Activated B cell treated with CpG ODN at 0.5 μM for 24 hours (primary cell): ENCODE measurements at regions not wholly inside any gene's neighbourhood (a gene's known extent, or its start where the extent isn't known, plus 50 kb on each side); places are given as distances from the start of the nearest gene placed in this dataset.

Experiments used
- ATAC-seq: fragments of 200-7000 bp; cut with Tn5 transposase; one replicate; pipeline ENCODE4 v1.10.0; 2021; ENCODE audit warnings: low read depth, mild to moderate bottlenecking, moderate library complexity
- CTCF ChIA-PET: fragments of 350-600 bp; sonication (Branson Sonifier 250); formaldehyde crosslinking; loops from one replicate; lab custom pipeline; 2021; ENCODE audit warnings: antibody characterized with exemption; lab: Charles Lee
- POLR2A ChIA-PET: fragments of 350-600 bp; sonication (Branson Sonifier 250); formaldehyde crosslinking; loops from one replicate; lab custom pipeline; 2021; ENCODE audit warnings: antibody characterized with exemption; lab: Charles Lee
- DNase-seq: peaks from one replicate; pipeline ENCODE4 v3.0.0; 2022
- H3K27ac Mint-ChIP-seq: one replicate; pipeline ENCODE4 v1.8.0; 2020; ENCODE audit warnings: mixed read lengths
- H3K27me3 Mint-ChIP-seq: one replicate; pipeline ENCODE4 v1.8.0; 2021; ENCODE audit warnings: mixed read lengths
- H3K36me3 Mint-ChIP-seq: one replicate; pipeline ENCODE4 v1.8.0; 2021; ENCODE audit warnings: low read depth, mixed read lengths
- H3K4me1 Mint-ChIP-seq: one replicate; pipeline ENCODE4 v1.8.0; 2021; ENCODE audit warnings: mixed read lengths
- H3K4me3 Mint-ChIP-seq: one replicate; pipeline ENCODE4 v1.8.0; 2020; ENCODE audit warnings: mild to moderate bottlenecking, mixed read lengths
- H3K9me3 Mint-ChIP-seq: one replicate; pipeline ENCODE4 v1.8.0; 2020; ENCODE audit warnings: mixed read lengths
- CTCF ChIP-seq: fragments of 200-600 bp; IDR thresholded peaks from one replicate; pipeline ENCODE4 v1.8.0; 2022; ENCODE audit warnings: antibody characterized with exemption, mild to moderate bottlenecking
- intact Hi-C: fragments of 100-400 bp; cut with micrococcal nuclease; formaldehyde crosslinking; loops from one replicate; pipeline ENCODE4 v1.15.1; 2024

- DNase-seq (no peak), ATAC-seq (no peak)
- no peaks in the 10 kb centered on the region for H3K4me1 Mint-ChIP-seq
- CTCF ChIA-PET, result no interaction called here
- no peak for TF ChIP-seq CTCF
- no peak overlapping the region for H3K27ac Mint-ChIP-seq
- no peak overlapping the region for H3K4me3 Mint-ChIP-seq
- intact Hi-C loops, result no loop called here
- no peaks in the 10 kb centered on the region for H3K27me3 Mint-ChIP-seq
- no peaks in the 10 kb centered on the region for H3K36me3 Mint-ChIP-seq
- POLR2A ChIA-PET, result no interaction called here
- H3K9me3 Mint-ChIP-seq, result peaks cover 2% of the 10 kb centered on the region
Measured at GRCh38 chr12:39032034-39032433, 126.6 kb upstream of the CPNE8 start.

- TF ChIP-seq CTCF, result no peak
- no peak overlapping the region for H3K4me3 Mint-ChIP-seq
- intact Hi-C loops, result no loop called here
- H3K36me3 Mint-ChIP-seq, result no peaks in the 10 kb centered on the region
- no peak for ATAC-seq
- no peaks in the 10 kb centered on the region for H3K4me1 Mint-ChIP-seq
- H3K27me3 Mint-ChIP-seq, result no peaks in the 10 kb centered on the region
- ChIA-PET POLR2A (no interaction called here), CTCF (no interaction called here)
- peaks cover 11% of the 10 kb centered on the region for H3K9me3 Mint-ChIP-seq
- H3K27ac Mint-ChIP-seq, result no peak overlapping the region
- DNase-seq, result no peak
Measured at GRCh38 chr12:39028382-39028781, 123.0 kb upstream of the CPNE8 start.

- H3K4me3 Mint-ChIP-seq, result no peak overlapping the region
- ChIA-PET CTCF (no interaction called here), POLR2A (no interaction called here)
- ATAC-seq, result no peak
- intact Hi-C loops, result no loop called here
- no peaks in the 10 kb centered on the region for H3K4me1 Mint-ChIP-seq
- no peak overlapping the region for H3K27ac Mint-ChIP-seq
- peaks cover 3% of the 10 kb centered on the region for H3K9me3 Mint-ChIP-seq
- no peaks in the 10 kb centered on the region for H3K36me3 Mint-ChIP-seq
- H3K27me3 Mint-ChIP-seq, result no peaks in the 10 kb centered on the region
- TF ChIP-seq CTCF, result no peak
- no peak for DNase-seq
Measured at GRCh38 chr12:39012870-39013269, 107.5 kb upstream of the CPNE8 start.

GRCh38 chr12:39011166-39011565, 105.8 kb upstream of the CPNE8 start:
- no peaks in the 10 kb centered on the region for H3K36me3 Mint-ChIP-seq
- no peak for ATAC-seq
- CTCF ChIA-PET, result no interaction called here

GRCh38 chr12:39010406-39010805, 105.0 kb upstream of the CPNE8 start:
- intact Hi-C loops, result no loop called here
- no peaks in the 10 kb centered on the region for H3K36me3 Mint-ChIP-seq
- H3K27me3 Mint-ChIP-seq, result no peaks in the 10 kb centered on the region
- peaks cover 3% of the 10 kb centered on the region for H3K9me3 Mint-ChIP-seq
- no peak overlapping the region for H3K27ac Mint-ChIP-seq
- H3K4me3 Mint-ChIP-seq, result no peak overlapping the region
- no peaks in the 10 kb centered on the region for H3K4me1 Mint-ChIP-seq
- no peak for ATAC-seq
- CTCF ChIA-PET, result no interaction called here
- DNase-seq, result no peak
- no peak for TF ChIP-seq CTCF
- POLR2A ChIA-PET, result no interaction called here

More at GRCh38 chr12:39011166-39011565, 105.8 kb upstream of the CPNE8 start:
- peaks cover 3% of the 10 kb centered on the region for H3K9me3 Mint-ChIP-seq
- H3K27ac Mint-ChIP-seq, result no peak overlapping the region
- H3K27me3 Mint-ChIP-seq, result no peaks in the 10 kb centered on the region
- no peak for DNase-seq
- TF ChIP-seq CTCF, result no peak
- H3K4me3 Mint-ChIP-seq, result no peak overlapping the region
- POLR2A ChIA-PET, result no interaction called here
- H3K4me1 Mint-ChIP-seq, result no peaks in the 10 kb centered on the region
- intact Hi-C loops, result no loop called here
